CD4-positive, alpha-beta memory T cell (primary cell): ENCODE measurements at regions not wholly inside any gene's neighbourhood (a gene's known extent, or its start where the extent isn't known, plus 50 kb on each side); places are given as distances from the start of the nearest gene placed in this dataset.

Experiments
- CTCF ChIA-PET: fragments of 350-600 bp; sonication (Branson Sonifier 250); formaldehyde crosslinking; loops from one replicate; lab custom pipeline; 2021; ENCODE audit warnings: inconsistent platforms; ENCODE audit not compliant: partially characterized antibody; lab: Charles Lee
- POLR2A ChIA-PET: fragments of 350-600 bp; sonication (Branson Sonifier 250); formaldehyde crosslinking; loops from one replicate; lab custom pipeline; 2021; ENCODE audit not compliant: partially characterized antibody; lab: Charles Lee
- DNase-seq, 5 donors: peaks; one replicate each; pipeline versions ENCODE4 v3.0.0 to v3.0.0-alpha.2; 2020 to 2022; ENCODE audit warnings: mixed read lengths in 1 of 5
- H3K27ac ChIP-seq: one replicate; pipeline ENCODE4 v1.7.0; 2013; ENCODE audit warnings: low read depth, low read length
- H3K27me3 ChIP-seq: 2 replicates; pipeline ENCODE4 v1.7.0; 2013; ENCODE audit warnings: mild to moderate bottlenecking, low read length, moderate library complexity; ENCODE audit not compliant: insufficient read depth
- H3K36me3 ChIP-seq: 2 replicates; pipeline ENCODE4 v1.7.0; 2013; ENCODE audit warnings: mild to moderate bottlenecking, low read length, moderate library complexity; ENCODE audit not compliant: insufficient read depth
- H3K4me1 ChIP-seq: 2 replicates; pipeline ENCODE4 v1.7.0; 2013; ENCODE audit warnings: mild to moderate bottlenecking, low read length, moderate library complexity; ENCODE audit not compliant: insufficient read depth
- H3K4me3 ChIP-seq, 2 donors: one replicate each; pipeline ENCODE4 v1.7.0; 2013; ENCODE audit warnings: low read length in 2 of 2, mild to moderate bottlenecking in 1 of 2
- H3K9me3 ChIP-seq, 2 donors: one replicate each; pipeline ENCODE4 v1.7.0; 2013; ENCODE audit warnings: low read length in 2 of 2, control low read depth in 1 of 2; ENCODE audit not compliant: control insufficient read depth in 1 of 2
- H3K27ac Mint-ChIP-seq, 7 donors: one replicate each; pipeline ENCODE4 v1.8.0; 2020 to 2021; ENCODE audit warnings: mixed read lengths in 7 of 7, mild to moderate bottlenecking in 6 of 7, inconsistent platforms in 3 of 7, moderate library complexity in 3 of 7
- H3K27me3 Mint-ChIP-seq, 2 donors: one replicate each; pipeline ENCODE4 v1.8.0; 2020 to 2021; ENCODE audit warnings: mixed read lengths in 2 of 2
- H3K36me3 Mint-ChIP-seq, 2 donors: one replicate each; pipeline ENCODE4 v1.8.0; 2020 to 2021; ENCODE audit warnings: mixed read lengths in 2 of 2, inconsistent platforms in 1 of 2, mild to moderate bottlenecking in 1 of 2
- H3K4me1 Mint-ChIP-seq, 4 donors: one replicate each; pipeline ENCODE4 v1.8.0; 2020 to 2021; ENCODE audit warnings: mixed read lengths in 4 of 4, mild to moderate bottlenecking in 1 of 4
- H3K4me3 Mint-ChIP-seq, 8 donors: one replicate each; pipeline ENCODE4 v1.8.0; 2020 to 2021; ENCODE audit warnings: mixed read lengths in 8 of 8, mild to moderate bottlenecking in 7 of 8, moderate library complexity in 6 of 8, inconsistent platforms in 3 of 8
- H3K9me3 Mint-ChIP-seq, 8 donors: one replicate each; pipeline ENCODE4 v1.8.0; 2020 to 2021; ENCODE audit warnings: mixed read lengths in 8 of 8, mild to moderate bottlenecking in 5 of 8, inconsistent platforms in 3 of 8, moderate library complexity in 1 of 8
- intact Hi-C: fragments of 100-400 bp; cut with micrococcal nuclease; formaldehyde crosslinking; loops from one replicate; pipeline ENCODE4 v1.15.1; 2023

DNA sequence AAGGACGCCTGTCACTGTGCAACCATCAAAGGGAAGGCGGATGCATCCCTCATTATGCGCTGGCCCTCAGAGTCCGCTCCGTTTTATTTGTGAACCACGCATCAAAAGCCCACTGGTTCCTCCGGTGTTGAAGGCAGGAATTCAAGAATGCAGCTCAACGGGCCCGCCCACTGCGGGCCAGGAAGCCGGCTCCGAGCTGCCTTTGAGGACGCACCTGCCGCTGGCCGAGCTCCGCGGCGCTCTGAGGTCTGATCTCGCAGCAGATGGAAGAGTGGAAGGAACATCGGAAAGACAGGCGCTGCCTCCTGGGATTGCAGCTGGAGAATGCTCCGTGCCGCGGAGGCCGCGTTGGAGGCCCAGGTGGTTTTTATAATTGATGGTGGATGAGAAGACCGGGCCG, 56.9 kb upstream of the ADGRA1 start:
- no peak overlapping the region for H3K4me3 Mint-ChIP-seq
- Histone ChIP-seq H3K36me3 (no peaks in the 10 kb centered on the region), H3K27ac (no peak overlapping the region), H3K9me3 (no peaks in the 10 kb centered on the region), H3K4me1 (no peaks in the 10 kb centered on the region), H3K27me3 (no peaks in the 10 kb centered on the region), H3K4me3 (no peak overlapping the region)
- DNase-seq, result no peak
- peaks cover 3 to 6% of the 10 kb centered on the region in 2 donors for H3K27me3 Mint-ChIP-seq
- no peak overlapping the region for H3K27ac Mint-ChIP-seq
- no peaks in the 10 kb centered on the region for H3K4me1 Mint-ChIP-seq
- CTCF ChIA-PET, result no interaction called here
- no peaks in the 10 kb centered on the region for H3K36me3 Mint-ChIP-seq
- no peaks in the 10 kb centered on the region for H3K9me3 Mint-ChIP-seq
- intact Hi-C loops, result no loop called here
- POLR2A ChIA-PET, result no interaction called here

DNA sequence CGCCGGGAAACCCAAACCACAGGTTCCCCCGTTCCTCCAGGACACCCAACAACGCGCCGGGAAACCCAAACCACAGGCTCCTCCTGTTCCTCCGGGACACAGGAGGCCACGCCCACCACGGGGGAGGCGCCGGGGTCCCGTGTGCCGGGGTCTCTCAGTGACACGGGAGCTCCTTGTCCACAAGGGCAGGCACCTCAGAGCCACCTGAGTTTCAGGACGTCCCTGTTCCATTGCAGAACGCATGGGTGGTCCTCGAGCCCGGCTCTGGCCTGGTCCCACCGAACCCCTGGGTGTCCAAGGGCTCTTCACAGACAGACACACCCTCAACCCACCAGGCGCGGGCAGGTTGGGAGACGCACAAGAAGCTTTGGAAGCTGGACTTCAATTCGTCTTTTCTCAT, 57.6 kb upstream of the ADGRA1 start:
- H3K36me3 Mint-ChIP-seq, result no peaks in the 10 kb centered on the region
- H3K9me3 ChIP-seq, result no peaks in the 10 kb centered on the region
- no peak overlapping the region for H3K27ac Mint-ChIP-seq
- H3K4me1 ChIP-seq, result no peaks in the 10 kb centered on the region
- H3K36me3 ChIP-seq, result no peaks in the 10 kb centered on the region
- intact Hi-C loops, result no loop called here
- POLR2A ChIA-PET, result no interaction called here
- no peak overlapping the region for H3K4me3 Mint-ChIP-seq
- no peaks in the 10 kb centered on the region for H3K27me3 ChIP-seq
- no peak for DNase-seq
- H3K4me3 ChIP-seq, result no peak overlapping the region
- CTCF ChIA-PET, result no interaction called here
- peaks cover 3 to 6% of the 10 kb centered on the region in 2 donors for H3K27me3 Mint-ChIP-seq
- H3K4me1 Mint-ChIP-seq, result no peaks in the 10 kb centered on the region
- H3K9me3 Mint-ChIP-seq, result no peaks in the 10 kb centered on the region
- H3K27ac ChIP-seq, result no peak overlapping the region

DNA sequence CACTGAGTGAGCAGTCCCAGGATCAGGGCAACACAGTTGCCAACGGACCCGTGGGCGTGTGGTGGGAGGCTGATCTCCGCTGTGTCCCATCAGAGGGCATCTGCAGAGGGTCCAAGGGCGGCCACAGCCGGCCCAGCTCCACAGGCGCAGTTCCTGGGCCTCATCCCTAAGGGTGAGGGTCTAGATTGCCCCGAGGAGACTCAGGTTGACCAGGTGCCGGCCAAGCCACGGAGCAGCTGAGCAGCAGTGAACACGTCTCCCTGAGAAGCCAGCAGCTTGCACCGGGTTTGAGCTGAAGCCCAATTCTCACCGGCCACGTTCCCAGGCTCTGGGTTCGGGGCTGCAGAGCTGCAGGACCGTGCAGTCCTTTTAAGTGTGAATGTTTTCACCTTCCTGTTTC, 58.8 kb upstream of the ADGRA1 start:
- no peaks in the 10 kb centered on the region for H3K27me3 ChIP-seq
- no peak overlapping the region for H3K27ac ChIP-seq
- H3K9me3 ChIP-seq, result no peaks in the 10 kb centered on the region
- no peak overlapping the region for H3K27ac Mint-ChIP-seq
- no peak overlapping the region for H3K4me3 ChIP-seq
- no peaks in the 10 kb centered on the region for H3K36me3 ChIP-seq
- no peaks in the 10 kb centered on the region for H3K4me1 Mint-ChIP-seq
- H3K27me3 Mint-ChIP-seq, result peaks cover 1 to 6% of the 10 kb centered on the region in 2 donors
- H3K9me3 Mint-ChIP-seq, result no peaks in the 10 kb centered on the region
- ChIA-PET CTCF (no interaction called here), POLR2A (no interaction called here)
- H3K36me3 Mint-ChIP-seq, result no peaks in the 10 kb centered on the region
- peak overlapping the region in 1 of 8 donors; percentile 45 for H3K4me3 Mint-ChIP-seq
- intact Hi-C loops, result no loop called here
- H3K4me1 ChIP-seq, result no peaks in the 10 kb centered on the region
- DNase-seq, result no peak

DNA sequence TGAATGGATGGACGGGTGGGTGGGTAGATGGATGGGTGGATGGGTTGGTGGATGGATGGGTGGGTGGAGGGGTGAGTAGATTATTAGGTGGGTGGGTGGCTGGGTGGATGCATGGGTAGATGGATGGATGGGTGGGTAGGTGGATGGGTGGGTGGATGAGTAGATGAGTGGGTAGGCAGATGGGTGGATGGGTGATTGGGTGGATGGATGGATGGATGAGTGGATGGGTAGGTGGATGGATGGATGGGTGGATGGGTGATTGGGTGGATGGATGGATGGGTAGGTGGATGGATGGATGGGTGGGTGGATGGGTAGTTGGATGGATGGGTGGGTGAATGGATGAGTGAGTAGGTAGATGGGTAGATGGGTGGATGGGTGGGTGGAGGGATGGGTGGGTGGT, 59.6 kb upstream of the ADGRA1 start:
- no peaks in the 10 kb centered on the region for H3K9me3 Mint-ChIP-seq
- no peak overlapping the region for H3K27ac Mint-ChIP-seq
- Histone ChIP-seq H3K27ac (no peak overlapping the region), H3K9me3 (no peaks in the 10 kb centered on the region), H3K36me3 (no peaks in the 10 kb centered on the region), H3K4me3 (no peak overlapping the region), H3K4me1 (no peaks in the 10 kb centered on the region), H3K27me3 (no peaks in the 10 kb centered on the region)
- H3K27me3 Mint-ChIP-seq, result peaks cover 1 to 6% of the 10 kb centered on the region in 2 donors
- H3K4me1 Mint-ChIP-seq, result no peaks in the 10 kb centered on the region
- intact Hi-C loops, result no loop called here
- DNase-seq, result no peak
- H3K36me3 Mint-ChIP-seq, result no peaks in the 10 kb centered on the region
- no peak overlapping the region for H3K4me3 Mint-ChIP-seq
- ChIA-PET POLR2A (no interaction called here), CTCF (no interaction called here)

DNA sequence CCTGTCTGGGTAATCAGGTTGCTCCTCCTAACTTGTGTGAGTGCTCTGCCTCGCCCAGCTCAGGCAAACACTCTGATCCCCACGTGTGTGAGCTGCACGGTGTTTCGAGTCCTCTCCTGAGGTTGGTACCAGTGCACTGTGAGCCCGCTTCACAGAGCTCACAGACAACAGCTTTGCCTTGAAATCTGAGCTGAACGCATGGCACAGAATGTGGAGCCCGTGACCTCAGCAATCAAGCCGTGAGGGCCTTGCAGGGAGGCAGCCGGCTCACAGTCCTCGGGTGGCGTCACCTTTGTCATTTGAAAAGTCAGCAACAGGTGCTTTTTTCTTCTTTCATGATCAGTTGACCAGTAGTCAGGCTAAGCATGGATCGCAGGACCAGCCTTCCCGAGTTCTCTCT, 60.2 kb upstream of the ADGRA1 start:
- no peak overlapping the region for H3K27ac Mint-ChIP-seq
- peaks cover 0 to 6% of the 10 kb centered on the region in 2 donors for H3K27me3 Mint-ChIP-seq
- intact Hi-C loops, result no loop called here
- no peaks in the 10 kb centered on the region for H3K36me3 ChIP-seq
- no peaks in the 10 kb centered on the region for H3K36me3 Mint-ChIP-seq
- H3K9me3 ChIP-seq, result no peaks in the 10 kb centered on the region
- ChIA-PET POLR2A (no interaction called here), CTCF (no interaction called here)
- H3K4me1 ChIP-seq, result no peaks in the 10 kb centered on the region
- H3K9me3 Mint-ChIP-seq, result no peaks in the 10 kb centered on the region
- no peak overlapping the region for H3K4me3 ChIP-seq
- peaks cover 0 to 1% (median 0%) of the 10 kb centered on the region in 4 donors for H3K4me1 Mint-ChIP-seq
- H3K27ac ChIP-seq, result no peak overlapping the region
- H3K27me3 ChIP-seq, result no peaks in the 10 kb centered on the region
- no peak overlapping the region for H3K4me3 Mint-ChIP-seq
- no peak for DNase-seq

DNA sequence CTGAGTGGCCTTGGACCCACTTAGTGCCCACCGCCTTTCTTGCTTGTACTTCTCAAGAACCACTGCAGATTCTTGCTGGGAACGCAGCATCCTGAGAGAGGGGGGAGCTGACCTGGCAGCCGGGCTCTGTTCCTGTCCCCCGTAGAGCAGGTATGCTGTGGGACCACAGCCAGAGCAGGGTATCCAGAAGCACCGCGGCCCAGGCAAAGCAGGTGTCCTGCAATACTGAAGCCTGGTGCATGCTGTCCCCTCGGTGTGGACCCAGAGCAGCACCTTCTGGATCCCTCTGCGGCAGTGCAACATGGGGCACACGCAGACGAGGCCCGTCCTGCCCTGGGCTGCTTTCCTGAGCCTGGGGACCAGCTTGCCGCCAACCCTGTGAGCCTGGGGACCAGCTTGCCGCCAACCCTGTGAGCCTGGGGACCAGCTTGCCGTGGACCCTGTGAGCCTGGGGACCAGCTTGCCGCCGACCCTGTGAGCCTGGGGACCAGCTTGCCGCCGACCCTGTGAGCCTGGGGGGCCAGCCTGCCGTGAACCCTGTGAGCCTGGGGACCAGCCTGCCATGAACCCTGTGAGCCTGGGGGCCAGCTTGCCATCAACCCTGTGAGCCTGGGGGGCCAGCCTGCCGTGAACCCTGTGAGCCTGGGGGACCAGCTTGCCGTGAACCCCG, 60.9 kb upstream of the ADGRA1 start:
- Mint-ChIP-seq H3K9me3 (no peaks in the 10 kb centered on the region), H3K36me3 (no peaks in the 10 kb centered on the region), H3K27ac (no peak overlapping the region), H3K4me3 (no peak overlapping the region), H3K27me3 (peaks cover 0 to 6% of the 10 kb centered on the region in 2 donors), H3K4me1 (peaks cover 0 to 1% (median 0%) of the 10 kb centered on the region in 4 donors)
- Histone ChIP-seq H3K27me3 (no peaks in the 10 kb centered on the region), H3K36me3 (no peaks in the 10 kb centered on the region), H3K4me3 (no peak overlapping the region), H3K4me1 (no peaks in the 10 kb centered on the region), H3K27ac (no peak overlapping the region), H3K9me3 (no peaks in the 10 kb centered on the region)
- ChIA-PET CTCF (no interaction called here), POLR2A (no interaction called here)
- intact Hi-C loops, result no loop called here
- DNase-seq, result no peak

DNA sequence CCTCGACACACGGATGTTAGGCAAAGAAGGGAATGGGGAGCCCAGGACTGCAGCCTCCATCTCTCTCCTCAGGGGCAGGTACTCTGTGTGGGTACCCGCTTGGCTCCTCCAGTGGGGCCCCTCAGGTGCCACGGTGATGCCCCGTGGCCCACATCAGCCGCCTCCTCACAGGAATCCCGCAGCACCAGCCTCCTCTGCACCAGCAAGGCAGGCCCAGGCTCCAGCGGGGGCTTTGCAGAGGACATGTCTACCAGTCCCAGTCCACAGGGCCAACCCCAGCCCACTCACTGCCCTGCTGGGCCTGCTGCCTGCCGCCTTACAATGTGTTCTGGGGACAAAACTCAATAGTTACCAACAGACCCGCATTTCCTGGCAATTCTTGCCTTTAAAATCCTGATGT, 61.6 kb upstream of the ADGRA1 start:
- no peaks in the 10 kb centered on the region for H3K27me3 ChIP-seq
- H3K27ac Mint-ChIP-seq, result no peak overlapping the region
- ChIA-PET CTCF (no interaction called here), POLR2A (no interaction called here)
- no peak overlapping the region for H3K27ac ChIP-seq
- no peaks in the 10 kb centered on the region for H3K36me3 Mint-ChIP-seq
- peaks cover 0 to 1% (median 0%) of the 10 kb centered on the region in 4 donors for H3K4me1 Mint-ChIP-seq
- no peak overlapping the region for H3K4me3 ChIP-seq
- no peak for DNase-seq
- H3K4me1 ChIP-seq, result no peaks in the 10 kb centered on the region
- no peaks in the 10 kb centered on the region for H3K36me3 ChIP-seq
- H3K4me3 Mint-ChIP-seq, result no peak overlapping the region
- intact Hi-C loops, result no loop called here
- no peaks in the 10 kb centered on the region for H3K9me3 ChIP-seq
- peaks cover 0 to 2% (median 0%) of the 10 kb centered on the region in 8 donors for H3K9me3 Mint-ChIP-seq
- peaks cover 0 to 6% of the 10 kb centered on the region in 2 donors for H3K27me3 Mint-ChIP-seq
